Activated CD4-positive, alpha-beta T cell treated with anti-CD3 and anti-CD28 coated beads, Interleukin-10, Interleukin-2, amounts not matched to agents 100 ng/mL and 50 ng/mL, durations not matched to agents 16 hours and 8 hours (primary cell): ENCODE measurements at regions not wholly inside any gene's neighbourhood (a gene's known extent, or its start where the extent isn't known, plus 50 kb on each side); places are given as distances from the start of the nearest gene placed in this dataset.
A peak's percentile ranks its signal among the peaks of the same experiment; 100 is the strongest.
"Not testable (repeated sequence)": the region's sequence is repeated elsewhere in the genome, so short reads cannot be mapped to it uniquely, and the experiment has no call there.

Experiments used
- DNase-seq: peaks from one replicate; pipeline ENCODE4 v3.0.0-alpha.2; 2020

- DNase-seq, result no peak
Observed at GRCh38 chr13:99731747-99732146, 230.5 kb downstream of the TM9SF2 start.

GRCh38 chr13:99730403-99730802 is 229.1 kb downstream of the TM9SF2 start:
- no peak for DNase-seq

- no peak for DNase-seq
Observed at GRCh38 chr13:99729745-99730144, 228.5 kb downstream of the TM9SF2 start.

GRCh38 chr13:99727651-99728050 is 226.4 kb downstream of the TM9SF2 start:
- not testable (repeated sequence) for DNase-seq

- no peak for DNase-seq
Observed at GRCh38 chr13:99726282-99726894, 225.1 kb downstream of the TM9SF2 start.

- no peak for DNase-seq
Observed at GRCh38 chr13:99725644-99726043, 224.4 kb downstream of the TM9SF2 start.

- peak; percentile 5 for DNase-seq
Observed at GRCh38 chr13:99724633-99725517, 223.6 kb downstream of the TM9SF2 start.

GRCh38 chr13:99723878-99724277 is 222.6 kb downstream of the TM9SF2 start:
- DNase-seq, result no peak

- no peak for DNase-seq
Observed at GRCh38 chr13:99722931-99723330, 221.7 kb downstream of the TM9SF2 start.

- DNase-seq, result no peak
Observed at GRCh38 chr13:99722338-99722818, 221.1 kb downstream of the TM9SF2 start.

GRCh38 chr13:99721606-99722337 is 220.5 kb downstream of the TM9SF2 start:
- no peak for DNase-seq

- no peak for DNase-seq
Observed at GRCh38 chr13:99717959-99718674, 216.8 kb downstream of the TM9SF2 start.

- no peak for DNase-seq
Observed at GRCh38 chr13:99709134-99709533, 207.9 kb downstream of the TM9SF2 start.

- no peak for DNase-seq
Observed at GRCh38 chr13:99704390-99704789, 203.1 kb downstream of the TM9SF2 start.

- DNase-seq, result no peak
Observed at GRCh38 chr13:99703908-99704307, 202.6 kb downstream of the TM9SF2 start.

GRCh38 chr13:99702687-99703319 is 201.5 kb downstream of the TM9SF2 start:
- DNase-seq, result no peak

- no peak for DNase-seq
Observed at GRCh38 chr13:99700468-99700867, 199.2 kb downstream of the TM9SF2 start.

GRCh38 chr13:99698816-99699099 is 197.5 kb downstream of the TM9SF2 start:
- DNase-seq, result no peak

- DNase-seq, result no peak
Observed at GRCh38 chr13:99698010-99698815, 196.9 kb downstream of the TM9SF2 start.

GRCh38 chr13:99695857-99696256 is 194.6 kb downstream of the TM9SF2 start:
- DNase-seq, result no peak

- DNase-seq, result no peak
Observed at GRCh38 chr13:99693852-99694611, 192.8 kb downstream of the TM9SF2 start.
